COLO668 (cell line): ENCODE measurements at regions not wholly inside any gene's neighbourhood (a gene's known extent, or its start where the extent isn't known, plus 50 kb on each side); places are given as distances from the start of the nearest gene placed in this dataset.
A peak's percentile ranks its signal among the peaks of the same experiment; 100 is the strongest.
"Not testable (repeated sequence)": the region's sequence is repeated elsewhere in the genome, so short reads cannot be mapped to it uniquely, and the experiment has no call there.

Experiments
- DNase-seq: peaks from one replicate; lab custom pipeline; 2025; ENCODE audit not compliant: unreplicated experiment; lab: John Stamatoyannopoulos, UW

DNA sequence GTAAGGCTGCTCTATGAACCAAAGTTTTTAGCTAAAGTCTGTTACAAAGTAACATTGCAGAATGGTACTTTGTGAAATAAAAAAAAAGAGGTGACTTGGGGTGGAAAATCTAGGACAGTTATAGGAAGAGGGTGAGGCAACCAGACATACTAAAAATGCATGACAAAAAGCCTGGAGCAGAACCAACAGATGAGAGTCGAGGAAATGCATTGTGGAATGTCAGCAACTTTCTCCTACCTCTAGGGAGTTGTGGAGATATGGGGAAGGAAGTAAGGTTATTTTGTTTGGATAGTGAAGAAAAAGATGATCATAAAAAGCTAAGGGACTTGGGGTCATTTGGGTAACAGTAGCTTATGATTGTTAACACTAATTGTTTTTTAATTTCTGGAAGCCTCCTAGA is 295.6 kb downstream of the S1PR1 start:
- DNase-seq = no peak

DNA sequence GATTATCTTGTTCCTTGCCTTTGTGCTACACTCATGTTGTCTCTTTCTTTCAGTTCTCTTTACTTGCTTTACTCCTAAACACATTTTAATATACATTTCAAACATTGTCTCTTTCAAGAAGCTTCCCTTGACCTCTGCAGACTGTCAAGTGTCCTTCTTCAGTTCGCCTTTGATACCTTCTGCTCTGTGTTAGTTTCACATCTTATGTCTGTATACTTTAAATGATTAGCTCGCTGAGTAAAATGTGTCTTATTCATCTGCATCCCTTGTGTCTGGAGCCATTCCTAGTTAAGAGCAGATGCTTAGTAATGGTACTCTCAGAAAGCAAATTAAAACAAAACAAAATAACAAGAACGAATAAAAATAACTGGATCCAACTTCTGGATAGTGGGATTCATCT is 303.3 kb downstream of the S1PR1 start:
- no peak for DNase-seq

DNA sequence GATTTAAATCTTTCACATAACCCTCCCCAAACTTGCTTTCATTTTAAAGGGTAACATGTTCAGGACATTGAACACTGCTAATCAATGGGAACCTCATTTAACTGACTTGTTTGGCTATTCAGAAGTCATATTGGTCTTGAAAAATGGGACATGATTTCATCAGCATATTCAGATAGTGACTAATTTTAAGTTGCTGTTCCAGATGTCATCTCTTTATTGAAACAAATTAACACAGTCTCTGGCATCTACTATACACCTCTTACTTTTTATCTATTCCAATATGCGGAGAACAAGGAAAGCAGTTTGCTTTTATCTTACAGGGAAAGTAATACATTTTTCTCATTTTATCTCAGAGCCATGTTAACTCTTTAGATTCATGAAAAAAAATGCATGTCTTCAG is 310.1 kb downstream of the S1PR1 start:
- no peak for DNase-seq

DNA sequence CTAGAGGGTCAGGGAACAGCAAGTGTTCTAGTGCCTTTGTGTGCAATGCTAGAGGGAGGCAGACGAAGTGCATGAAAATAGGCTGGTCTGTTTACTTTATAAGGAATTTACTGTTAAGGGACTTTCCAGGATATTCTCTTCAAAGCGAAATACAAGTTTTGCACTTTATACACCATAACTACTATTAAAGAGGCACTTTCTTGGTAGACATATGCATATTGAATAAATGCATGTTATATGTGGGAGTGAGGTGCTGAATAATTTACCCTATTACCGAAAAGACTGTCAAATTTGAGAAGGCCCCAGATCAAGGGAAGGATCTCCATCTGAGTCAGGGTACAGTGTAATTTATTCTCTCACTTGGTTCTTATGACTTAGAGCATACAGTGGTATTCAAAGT is 310.5 kb downstream of the S1PR1 start:
- no peak for DNase-seq

DNA sequence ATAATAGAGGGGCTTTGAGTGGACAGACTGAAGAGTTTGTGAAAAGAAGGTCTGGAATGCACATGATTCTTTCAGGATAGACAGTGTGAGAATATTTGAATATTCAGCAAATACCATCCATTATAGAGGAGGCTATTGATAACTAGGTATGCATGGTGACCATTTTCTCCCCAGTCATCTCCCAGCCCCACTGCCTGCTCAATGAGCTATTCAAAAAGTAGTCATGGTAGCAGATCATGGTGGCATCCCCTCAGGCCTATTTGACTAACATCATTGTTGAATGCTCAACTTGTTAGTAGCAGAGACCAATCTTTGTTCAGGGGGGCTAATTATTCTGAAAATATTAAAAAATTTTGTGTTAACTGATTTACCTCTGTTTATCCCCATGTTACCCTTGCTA is 311.6 kb downstream of the S1PR1 start:
- DNase-seq = no peak

DNA sequence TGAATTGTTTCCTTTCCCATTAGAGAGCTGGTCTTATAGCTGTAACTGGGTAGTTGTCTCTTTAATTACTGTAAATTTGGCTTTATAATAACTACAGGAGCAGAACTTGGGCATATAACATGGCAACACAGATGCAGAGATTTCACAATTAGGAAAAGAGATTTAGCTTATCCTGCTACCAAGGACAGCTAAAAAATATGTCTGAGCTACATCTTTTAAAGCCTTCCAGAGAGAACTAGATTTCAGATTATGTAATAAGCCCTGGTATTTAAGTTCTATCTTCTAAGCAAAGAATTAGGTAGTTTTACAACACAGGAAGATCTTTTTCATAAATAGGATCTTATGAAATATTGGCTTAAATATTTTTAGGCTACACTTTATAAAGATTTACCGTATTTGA is 313.8 kb downstream of the S1PR1 start:
- DNase-seq = no peak

DNA sequence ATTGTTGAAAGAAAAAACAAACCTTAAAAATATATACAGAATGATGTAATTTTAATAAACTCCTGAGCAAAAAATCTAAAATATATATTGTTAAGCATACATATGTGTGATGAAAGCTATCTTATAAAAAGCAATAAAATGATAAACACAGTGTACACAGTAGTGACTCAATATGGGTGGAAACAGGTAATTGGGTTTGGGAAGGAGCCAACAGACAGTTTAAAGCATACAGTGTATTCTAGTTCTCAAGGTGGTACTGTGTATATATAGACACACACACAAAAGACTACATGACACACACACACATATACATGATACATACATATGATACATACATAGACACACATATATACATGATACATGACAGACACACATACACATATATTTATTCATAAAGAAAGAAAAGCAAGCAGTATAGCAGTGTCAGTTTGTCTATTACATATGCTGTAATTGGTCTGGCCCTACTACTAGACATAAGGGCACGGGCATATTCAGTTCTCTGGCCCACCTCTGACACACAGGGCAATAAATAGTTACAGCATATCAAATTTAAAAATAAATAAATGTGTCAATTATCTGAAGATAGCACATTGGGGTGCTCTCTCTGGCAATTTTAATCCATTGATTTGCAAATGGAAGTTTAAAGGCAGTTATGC is 330.2 kb downstream of the S1PR1 start:
- no peak for DNase-seq

DNA sequence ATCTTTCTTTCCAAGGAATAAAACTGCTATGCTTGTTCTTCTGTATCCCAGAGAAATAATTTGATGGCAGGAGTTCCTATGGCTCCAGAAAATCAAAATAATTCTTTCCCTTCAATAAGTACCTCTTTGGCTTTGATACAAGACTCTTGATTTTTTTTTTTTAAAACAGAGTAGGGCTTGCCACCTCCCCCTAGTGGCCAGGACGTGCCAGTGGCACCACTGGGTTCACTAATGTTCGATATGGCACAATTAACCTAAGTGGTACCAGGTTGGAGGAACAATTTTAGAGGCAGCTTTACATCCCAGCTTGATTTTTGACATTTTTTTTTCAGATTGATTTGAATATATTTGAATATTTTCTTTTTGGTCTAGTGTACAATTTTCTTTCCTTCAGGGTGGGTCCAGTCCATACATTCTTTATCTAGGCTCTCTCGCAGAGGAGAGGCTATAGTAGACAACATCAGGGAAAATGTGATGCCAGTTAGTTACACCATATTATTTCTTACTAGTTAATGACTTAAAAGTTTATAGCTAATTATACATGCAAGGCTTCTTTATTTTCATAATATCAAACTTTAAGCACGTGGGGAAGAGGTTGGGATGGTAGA is 330.9 kb downstream of the S1PR1 start:
- DNase-seq = peak; percentile 25

DNA sequence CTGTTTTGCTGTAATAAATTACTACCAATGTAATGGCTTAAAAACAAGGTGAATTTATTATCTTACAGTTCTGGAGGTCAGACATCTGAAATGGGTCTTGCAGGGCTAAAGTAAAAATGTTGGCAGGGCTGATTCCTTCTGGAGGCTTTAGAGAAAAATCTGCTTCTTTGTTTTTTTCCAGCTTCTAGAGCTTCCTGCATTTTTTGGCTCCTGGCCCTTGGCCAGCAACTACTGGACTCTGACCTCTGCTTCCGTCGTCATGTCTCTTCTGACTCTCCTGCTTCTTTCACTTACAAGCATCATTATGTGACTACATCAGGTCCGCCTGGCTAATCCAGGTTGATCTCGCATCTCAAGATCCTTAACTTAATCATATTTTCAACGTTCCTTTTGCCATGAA is 350.9 kb downstream of the S1PR1 start:
- DNase-seq = peak; percentile 28

DNA sequence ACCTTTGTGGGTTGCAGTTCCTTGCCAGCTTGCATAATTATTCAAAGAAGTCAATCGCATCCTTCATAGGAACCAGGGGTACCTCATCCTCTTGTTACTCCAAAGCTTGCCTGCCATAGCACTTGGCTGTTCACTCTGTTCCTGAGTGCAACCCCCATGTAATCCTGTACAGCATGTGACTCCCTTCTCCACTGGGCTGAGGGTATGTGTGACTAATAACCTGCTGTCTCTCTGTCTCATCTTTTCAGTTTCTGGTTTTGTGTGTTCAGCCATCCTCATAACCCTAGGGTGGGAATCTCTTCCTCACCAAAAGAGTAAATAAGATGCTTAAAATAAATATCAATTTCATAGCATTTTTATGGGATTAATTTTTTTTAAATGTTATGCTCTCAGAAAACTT is 351.9 kb downstream of the S1PR1 start:
- no peak for DNase-seq

DNA sequence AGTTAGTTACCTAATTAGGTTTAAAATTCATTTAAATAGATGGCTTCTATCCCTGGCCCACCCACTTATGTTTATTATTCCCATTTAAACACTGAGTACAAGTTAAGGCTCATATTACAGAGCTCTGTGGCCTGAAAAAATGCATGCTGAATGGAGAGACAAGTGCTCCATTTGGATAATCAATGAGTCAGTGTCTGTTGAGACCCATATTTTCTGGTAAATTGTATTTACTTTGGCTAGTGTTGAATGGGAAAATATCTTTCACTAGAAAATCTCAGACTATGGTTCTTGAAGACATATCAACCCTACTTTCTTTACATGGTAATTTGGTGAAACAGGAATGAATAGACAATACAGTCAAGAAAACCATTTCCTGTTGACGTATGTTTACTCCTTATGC is 356.0 kb downstream of the S1PR1 start:
- DNase-seq = no peak

DNA sequence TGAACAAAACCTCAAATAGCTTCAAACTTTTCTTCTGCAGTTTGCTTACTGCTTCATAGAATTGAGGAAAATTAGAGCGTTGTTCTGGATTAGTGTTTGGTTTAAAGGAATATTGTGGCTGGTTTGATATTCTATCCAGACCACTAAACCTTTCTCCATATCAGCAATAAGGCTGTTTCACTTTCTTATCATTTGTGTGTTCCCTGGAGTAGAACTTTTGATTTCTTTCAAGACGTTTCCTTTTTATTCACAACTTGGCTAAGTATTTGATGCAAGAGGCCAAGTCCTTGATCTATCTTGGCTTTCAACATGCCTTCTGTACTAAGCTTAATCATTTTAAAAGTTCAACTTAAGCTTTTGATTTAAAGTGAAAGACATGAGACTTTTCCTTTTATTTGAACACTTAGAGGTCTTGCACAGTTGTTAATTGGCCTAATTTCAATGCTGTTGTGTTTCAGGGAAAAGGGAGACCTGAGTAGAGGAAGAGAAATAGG is 359.1 kb downstream of the S1PR1 start:
- DNase-seq = no peak

DNA sequence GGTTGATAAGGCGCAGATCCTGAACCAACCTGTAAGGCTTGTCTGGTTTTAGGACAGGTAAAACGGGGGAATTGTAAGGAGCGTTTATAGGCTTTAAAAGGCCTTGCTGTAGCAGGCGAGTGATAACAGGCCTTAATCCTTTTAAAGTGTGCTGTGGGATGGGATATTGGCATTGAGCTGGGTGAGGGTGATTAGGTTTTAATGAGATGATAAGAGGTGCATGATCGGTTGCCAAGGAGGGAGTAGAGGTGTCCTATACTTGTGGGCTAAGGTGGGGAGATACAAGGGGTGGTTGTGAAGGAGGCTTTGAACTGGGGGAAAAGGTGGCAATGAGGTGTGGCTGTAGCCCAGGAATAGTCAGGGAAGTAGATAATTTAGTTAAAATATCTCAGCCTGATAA is 363.8 kb downstream of the S1PR1 start:
- DNase-seq = not testable (repeated sequence)

DNA sequence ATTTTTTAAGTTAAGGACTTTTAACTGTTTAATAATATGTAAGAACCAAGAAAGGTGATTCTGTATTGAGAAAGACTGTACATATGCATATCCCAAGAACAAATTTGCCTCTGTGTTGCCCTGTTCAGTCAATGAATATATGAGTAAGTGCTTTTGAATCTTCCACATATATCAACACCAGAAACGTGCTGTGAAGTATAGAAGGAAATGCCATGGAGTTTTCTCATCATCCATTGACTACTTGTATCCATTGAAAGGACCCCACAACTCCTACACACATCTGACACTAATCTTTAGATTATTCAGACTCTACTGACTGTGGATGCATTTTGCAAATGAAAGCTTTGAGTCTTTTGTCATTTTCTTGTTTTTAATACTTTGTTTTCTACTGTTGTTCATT is 366.9 kb downstream of the S1PR1 start:
- no peak for DNase-seq

DNA sequence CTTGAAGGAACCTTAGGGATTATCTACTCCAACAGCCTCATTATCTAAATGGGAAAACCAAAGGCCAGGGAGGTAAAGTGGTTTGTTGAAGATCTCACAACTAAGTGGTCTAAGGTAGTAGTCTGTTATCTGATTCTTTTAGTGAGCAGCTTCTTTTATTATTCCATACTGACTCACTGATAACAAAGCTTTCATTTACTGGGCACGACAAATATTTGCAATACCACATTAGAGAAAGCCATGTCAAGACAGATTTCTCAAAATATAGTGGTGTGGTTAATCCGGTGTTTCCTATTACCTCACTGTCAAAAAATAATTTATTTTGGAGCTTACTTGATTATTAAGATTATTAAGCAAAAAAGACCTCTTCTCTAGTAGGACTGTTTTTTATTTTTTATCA is 369.1 kb downstream of the S1PR1 start:
- no peak for DNase-seq

DNA sequence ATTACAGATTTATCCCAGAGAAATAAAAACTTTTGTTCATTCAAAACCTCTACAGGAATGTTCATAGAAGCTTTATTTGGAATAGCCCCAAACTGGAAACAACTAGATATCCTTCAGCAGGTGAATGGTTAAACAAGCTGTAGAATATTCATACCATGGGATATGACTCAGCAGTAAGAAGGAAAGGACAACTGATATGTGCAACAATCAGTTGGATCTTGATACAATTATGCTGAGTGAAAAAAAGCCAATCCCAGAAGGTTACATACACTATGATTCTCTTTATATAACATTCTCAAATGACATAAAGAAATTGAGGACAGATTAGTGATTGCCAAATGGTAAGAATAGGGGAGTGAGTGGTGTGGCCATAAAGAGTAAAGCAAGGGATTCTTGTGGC is 376.7 kb downstream of the S1PR1 start:
- DNase-seq = no peak

DNA sequence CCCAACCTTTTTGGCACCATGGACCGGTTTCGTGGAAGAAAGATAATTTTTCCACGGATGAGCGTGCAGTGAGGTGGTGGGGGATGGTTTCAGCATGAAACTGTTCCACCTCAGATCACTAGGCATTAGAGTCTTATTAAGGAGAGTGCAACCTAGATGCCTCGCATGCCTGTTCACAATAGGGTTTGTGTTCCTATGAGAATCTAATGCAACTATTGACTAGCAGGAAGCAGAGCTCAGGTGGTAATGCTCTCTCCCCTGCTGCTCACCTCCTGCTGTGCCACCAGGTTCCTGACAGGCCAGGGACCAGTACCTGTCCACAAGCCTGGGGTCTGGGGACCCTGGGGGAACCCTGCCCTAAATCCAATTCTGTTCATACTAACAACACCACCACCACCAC is 377.8 kb downstream of the OLFM3 start:
- DNase-seq = no peak

DNA sequence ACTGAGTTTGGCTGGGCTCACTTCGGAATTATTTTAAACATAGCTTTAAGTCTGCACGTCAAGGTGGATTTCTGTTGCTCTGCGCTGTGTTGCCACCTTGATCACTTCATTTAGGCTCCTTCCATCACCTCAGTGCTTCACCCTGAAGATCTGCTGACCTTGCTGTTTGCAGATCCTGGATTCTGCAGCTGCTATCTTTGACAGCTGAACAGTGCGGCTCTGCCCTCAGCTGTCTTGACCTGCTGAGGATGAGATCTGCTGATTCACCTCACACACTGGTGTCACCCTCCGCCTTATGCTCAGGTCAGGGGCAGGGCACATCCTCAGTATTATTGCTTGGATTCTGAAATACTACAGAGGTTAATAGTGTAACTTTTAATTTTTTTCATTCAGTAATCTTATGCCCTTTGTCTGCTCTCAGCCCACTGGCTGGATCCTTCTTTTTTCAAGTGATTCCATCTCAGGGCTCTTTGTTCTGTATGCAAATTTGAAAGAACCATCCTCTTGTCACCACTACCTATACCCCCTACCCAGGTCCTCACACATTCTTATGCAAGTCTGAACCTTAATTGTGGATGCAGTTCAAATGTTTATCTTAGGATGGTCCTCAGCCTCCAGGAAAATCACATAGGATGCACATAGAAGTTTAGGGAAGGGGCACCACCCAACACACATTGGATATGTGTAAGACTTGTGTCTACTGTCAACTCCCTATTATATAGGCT is 364.0 kb downstream of the OLFM3 start:
- DNase-seq = no peak

DNA sequence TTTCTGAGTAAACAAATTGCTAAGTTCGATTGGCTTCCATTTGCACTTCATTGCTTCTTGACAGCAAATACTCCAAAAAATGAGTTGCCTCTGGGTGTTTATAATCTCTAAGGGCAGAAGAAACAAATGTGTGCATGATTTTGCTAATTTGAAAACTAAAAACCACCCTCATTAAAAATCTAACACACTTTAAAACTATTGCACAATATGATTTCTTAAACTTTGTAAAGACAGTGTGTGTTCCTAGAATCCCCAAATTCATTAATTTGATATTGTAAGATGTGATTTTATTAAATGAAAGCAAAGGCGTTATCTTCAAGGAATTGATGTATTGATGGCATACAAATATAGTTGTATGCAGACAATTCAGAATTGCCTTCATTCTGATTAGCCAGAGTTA is 350.9 kb downstream of the OLFM3 start:
- DNase-seq = no peak

DNA sequence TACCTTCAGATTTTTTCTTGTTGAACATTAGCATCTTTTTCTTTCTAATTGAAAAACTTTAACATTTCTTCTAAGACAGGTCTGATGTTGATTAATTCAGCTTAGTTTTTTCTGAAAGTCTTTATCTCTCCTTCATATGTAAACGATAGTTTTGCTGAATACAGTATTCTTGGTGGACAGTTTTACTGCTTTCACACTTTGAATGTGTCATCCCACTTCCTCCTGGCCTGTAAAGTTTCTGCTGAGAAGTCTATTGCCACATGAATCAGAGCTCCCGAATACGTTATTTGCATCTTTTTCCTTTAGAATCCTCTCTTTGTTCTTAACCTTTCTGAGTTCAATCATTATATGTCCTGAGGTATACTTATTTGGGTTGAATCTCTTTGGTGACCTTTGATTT is 344.2 kb downstream of the OLFM3 start:
- DNase-seq = no peak

DNA sequence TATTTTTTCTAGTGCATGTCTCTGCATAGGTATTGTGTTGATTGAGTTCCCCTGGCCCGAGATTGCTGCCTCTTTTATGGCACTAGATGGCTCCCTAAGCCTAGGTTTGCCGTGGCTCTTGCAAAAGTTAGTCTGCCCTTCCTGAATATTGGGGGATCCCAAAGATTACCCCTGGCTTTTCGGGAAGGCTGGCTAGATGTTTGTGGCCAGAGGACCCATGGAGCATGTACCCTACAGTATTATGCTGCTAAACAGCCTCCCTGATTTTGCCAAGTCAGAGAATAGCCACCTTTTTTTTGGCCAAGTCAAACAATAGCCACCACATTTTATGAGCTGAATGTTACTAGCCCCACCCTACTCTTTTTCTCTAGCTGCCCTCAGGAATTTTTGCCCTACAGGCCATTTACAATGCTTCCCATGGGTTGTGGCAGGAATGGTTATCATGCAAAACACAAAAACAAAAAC is 343.2 kb downstream of the OLFM3 start:
- no peak for DNase-seq

DNA sequence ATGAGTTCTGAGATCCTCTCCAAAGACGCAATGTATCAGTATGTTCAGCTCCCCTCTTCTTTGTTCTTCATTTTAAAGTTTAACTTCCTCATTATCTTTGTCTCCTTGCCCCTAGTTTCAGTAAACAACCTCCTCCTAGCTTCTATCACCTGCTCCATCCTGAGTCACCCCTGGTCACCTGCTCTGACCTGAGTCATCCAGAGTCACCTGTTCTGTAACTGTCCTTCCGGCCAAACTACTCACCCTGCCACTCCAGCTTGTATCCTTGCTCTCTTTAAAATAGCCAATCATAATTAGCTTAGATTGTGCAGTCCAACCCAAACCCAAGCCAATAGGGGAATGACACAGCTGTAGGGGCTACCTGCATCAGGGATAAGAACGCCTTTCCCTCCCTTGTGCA is 332.0 kb downstream of the OLFM3 start:
- DNase-seq = no peak
